Stomach (tissue), 4 donors: ENCODE measurements at regions not wholly inside any gene's neighbourhood (a gene's known extent, or its start where the extent isn't known, plus 50 kb on each side); places are given as distances from the start of the nearest gene placed in this dataset.

Experiments
- CTCF ChIP-seq, 7 experiments: fragments of 450-650 bp in 4 of 7; fragments of 200-600 bp in 3 of 7; sonication (generic) in 3 of 7; IDR thresholded peaks; one replicate each; pipeline ENCODE4 v1.5.1; 2016 to 2019; ENCODE audit warnings: antibody characterized with exemption in 7 of 7, control low read depth in 2 of 7, mild to moderate bottlenecking in 1 of 7
- POLR2A ChIP-seq, 4 donors: fragments of 450-650 bp; IDR thresholded peaks; one replicate each; pipeline ENCODE4 v1.6.1; 2016; ENCODE audit warnings: antibody characterized with exemption in 4 of 4, control low read depth in 2 of 4, mild to moderate bottlenecking in 1 of 4, moderate library complexity in 1 of 4

DNA sequence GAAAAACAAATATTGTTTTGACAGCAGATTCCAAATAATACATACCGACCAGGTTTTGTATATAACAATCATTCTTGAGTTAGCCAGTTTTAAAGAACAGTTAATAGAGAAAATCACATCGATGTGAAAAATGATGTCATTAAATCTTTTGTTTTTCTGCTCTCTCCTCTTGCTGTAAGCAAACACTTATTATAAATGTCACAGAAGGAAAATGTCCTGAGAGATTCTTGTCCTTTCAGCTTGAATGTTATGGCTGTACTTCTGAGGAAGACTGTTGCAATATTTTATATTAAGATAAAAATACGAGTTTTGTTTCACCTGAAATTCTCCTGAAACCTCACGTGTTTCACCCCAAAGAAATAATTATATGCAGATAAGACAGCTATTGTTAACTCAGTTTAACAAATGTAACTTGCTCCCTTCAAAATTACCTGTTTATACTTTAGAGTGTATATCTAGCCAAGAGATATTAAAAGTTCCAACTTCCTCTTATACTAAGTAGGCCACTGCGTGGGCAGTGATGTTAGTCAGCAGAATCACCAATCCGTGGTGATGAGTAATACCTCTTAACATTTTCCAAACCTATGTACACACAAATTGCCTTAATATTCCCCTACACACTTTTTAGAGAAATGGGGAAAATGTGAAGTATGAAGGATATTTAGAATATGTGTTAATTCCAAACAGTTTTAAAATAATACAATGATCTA lies 1111.4 kb upstream of the CITED2 start:
- TF ChIP-seq POLR2A (IDR thresholded peaks at IDR 0.05) (no peak), CTCF (IDR thresholded peaks at IDR 0.05) (no peak)
